RCC 7860 (cell line): ENCODE measurements at regions not wholly inside any gene's neighbourhood (a gene's known extent, or its start where the extent isn't known, plus 50 kb on each side); places are given as distances from the start of the nearest gene placed in this dataset.
"Not testable (repeated sequence)": the region's sequence is repeated elsewhere in the genome, so short reads cannot be mapped to it uniquely, and the experiment has no call there.

Experiments
- DNase-seq: peaks from one replicate; pipeline ENCODE4 v3.0.0-alpha.2; 2015; ENCODE audit warnings: low spot score
- FAIRE-seq: peaks from 2 replicates; lab custom pipeline; 2012; peaks lifted over from hg19 to GRCh38; lab: Jason Lieb, UNC

DNA sequence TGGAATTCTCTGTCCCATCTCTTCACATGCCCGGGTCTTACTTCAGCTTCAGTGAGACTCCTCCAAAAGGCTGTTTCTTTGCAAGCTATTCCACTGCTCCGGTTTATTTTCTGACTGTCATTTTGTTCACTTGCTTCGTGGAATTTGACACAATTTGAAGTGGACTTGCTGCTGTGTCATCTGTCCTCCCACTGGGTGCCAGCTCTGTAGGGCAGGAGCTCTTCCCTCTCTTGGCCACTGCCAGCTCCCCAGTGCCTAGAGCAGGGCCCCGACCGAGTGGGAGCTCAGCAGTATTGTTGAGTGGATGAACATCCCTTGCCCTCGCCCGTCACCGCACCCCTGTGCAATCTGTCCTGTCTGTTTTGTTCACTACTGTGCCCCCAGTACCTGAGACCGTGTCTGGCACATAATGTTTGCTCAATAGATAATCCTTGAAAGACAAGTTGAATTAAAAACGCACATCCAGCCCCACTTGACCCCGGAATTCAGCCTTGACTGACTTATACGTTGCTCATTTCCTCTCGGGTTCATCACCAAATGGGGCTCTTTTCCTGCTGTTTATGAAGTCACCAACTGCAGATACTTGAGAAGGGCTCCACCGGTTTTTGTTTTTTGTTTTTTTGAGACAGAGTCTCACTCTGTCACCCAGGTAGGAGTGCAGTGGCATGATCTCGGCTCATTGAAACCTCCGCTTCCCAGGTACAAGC is 170.3 kb upstream of the KCNG1 start:
- DNase-seq (no peak), FAIRE-seq (no peak)

DNA sequence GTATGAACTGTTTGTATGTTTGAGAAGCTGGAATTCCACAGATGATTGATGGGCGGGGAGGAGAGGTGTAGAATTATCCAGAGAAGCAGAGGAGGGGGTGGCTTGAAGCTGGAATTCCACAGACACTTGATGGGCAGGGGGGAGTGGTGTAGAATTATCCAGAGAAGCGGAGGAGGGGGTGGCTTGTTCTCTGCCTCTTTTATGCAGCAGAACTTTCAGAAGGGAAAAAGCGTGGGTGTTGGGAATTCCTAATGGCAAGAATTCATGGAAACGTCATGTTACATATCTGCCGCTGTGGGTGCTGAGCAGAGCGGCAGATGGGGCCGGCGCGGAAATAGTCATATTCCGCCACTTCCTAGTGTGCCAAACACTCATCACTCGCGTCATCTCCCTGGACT is 167.9 kb upstream of the KCNG1 start:
- no peak for FAIRE-seq
- no peak for DNase-seq

DNA sequence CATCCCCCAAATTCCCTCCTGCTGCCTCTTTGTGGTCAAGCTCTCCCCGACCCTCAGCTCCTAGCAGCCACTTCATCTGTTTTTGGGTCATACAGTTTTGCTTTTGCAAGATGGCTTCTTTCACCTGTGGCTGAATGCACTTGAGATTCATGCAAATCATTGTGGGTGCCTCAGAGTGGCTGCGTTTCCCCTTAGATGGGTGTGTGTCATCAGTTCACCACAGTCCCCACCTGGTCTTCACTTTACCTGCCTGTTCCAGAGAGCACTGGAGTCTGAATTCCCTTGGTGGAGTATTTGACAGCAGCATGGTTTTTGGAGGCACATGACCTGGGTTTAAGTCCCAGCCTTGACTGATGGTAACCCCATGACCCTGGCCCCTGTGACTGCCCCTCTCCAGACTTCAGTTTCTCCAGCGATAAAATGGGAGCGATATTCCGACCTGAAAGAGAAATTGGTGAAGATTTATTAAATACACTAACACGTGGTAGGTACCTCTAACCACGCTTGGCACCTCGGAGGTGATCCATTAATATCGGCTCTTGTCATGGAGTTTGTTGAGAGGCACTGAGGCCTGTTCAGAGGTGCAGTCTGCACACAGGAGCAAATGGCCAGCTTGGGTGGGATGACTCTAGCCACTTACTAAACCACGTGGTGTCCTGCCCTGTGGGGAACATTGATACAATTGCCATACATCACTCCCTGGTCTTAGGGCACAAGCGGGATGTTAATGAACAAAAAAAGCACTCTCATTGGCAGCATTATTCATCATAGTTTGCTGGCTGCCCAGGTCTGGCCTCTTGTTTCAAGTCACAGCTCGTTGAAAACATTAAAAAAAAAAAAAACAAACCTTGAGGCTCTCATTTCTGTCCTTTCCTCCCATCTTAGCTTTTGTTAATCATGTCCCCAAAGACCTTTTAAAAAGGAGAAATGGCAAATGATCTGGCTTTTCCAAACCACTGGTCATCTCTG is 167.2 kb upstream of the KCNG1 start:
- FAIRE-seq, result no peak
- no peak for DNase-seq

DNA sequence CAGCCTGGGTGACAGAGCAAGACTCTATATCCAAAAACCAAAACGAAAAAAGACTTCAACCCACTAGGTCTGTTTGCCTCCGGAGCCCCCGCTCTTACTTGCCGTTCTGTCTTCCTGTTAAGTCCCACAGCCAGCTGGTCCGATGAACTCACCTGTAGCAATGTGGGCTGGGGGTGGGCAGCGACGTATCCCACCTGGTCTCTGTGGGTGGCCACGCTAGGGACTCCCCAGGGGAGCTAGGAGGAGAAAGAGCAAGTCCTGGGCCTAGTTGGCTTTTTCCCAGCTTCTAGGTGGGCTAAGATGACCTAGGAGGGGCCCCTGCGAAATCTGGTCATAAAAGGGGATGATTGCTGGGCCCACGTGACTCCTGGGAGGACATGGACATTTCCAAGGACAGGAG is 166.0 kb upstream of the KCNG1 start:
- FAIRE-seq, result no peak
- DNase-seq, result no peak

DNA sequence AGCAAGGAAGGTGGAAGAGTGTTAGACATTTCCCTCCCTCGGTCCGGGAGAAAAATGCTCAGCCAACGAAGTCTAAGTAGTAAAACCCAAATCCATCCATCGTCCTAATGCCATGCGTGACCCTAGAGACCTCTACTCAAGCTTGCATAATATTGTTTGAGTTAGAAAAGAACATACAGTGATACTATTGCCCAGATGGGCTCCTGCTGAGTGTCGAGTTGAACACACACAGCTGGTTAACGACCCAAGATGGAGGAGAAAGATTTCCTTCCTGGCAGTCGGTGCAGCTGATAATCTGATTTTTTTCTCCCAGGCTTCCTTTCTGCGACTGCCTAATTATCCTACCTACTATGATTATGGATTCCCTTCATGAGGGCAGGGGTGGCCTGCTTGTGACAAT is 164.4 kb upstream of the KCNG1 start:
- DNase-seq, result no peak
- no peak for FAIRE-seq

DNA sequence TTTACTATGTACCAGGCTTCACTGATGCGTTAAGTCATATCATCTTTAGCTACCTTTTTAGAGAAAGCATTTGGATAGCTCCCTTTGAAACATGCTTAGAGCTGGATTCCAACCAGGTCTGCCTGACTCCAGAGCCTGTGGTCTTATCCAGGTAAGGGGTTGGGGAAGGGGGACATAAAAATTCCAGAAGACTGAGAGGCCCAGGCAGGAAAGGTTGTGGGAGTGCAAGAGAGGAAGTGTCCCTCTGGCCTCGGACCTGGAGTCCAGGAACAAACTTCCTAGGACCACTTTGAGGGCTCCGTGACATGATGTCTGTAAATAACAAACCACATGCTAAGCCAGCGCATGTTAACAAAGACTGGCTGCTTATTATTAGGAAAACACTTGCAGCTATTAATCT is 163.0 kb upstream of the KCNG1 start:
- no peak for FAIRE-seq
- DNase-seq, result no peak

DNA sequence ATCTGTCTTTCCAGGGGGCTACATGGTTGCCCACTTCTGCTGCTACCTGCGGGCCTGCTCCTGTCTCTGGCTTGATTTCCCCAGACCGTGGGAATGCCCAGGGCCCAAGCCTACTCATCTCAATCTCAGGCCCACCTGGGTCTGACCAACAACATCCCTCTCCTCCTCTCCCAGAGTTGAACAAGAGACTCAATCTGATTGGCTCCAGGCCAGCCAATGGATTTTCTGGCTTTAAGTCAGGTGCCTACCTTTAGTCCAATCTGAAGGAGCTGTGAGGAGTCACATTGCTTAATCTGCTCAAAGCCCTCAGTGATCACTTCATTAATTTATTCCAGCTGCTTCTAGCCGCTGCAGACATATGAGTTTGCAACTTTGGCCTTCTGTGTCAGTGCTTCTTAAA is 162.4 kb upstream of the KCNG1 start:
- no peak for DNase-seq
- FAIRE-seq, result no peak

DNA sequence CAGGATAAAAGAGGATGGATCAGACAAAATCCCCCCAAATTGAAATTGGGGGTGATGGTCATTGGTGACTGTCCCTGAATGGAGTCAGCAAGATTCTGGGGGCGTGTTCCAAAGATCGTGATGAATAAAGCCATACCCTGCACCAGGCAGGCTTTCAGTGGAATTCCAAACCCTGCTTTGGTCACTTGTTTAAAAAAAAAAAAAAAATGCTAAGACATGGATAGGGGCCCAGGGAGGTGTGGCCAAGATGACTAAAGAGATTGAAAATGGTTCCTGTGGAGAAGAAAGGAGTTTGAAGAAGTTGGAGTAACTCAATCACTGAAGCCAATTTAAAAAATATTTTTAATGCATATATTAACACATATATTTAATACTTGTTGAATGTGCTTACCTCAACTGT is 161.4 kb upstream of the KCNG1 start:
- no peak for FAIRE-seq

DNA sequence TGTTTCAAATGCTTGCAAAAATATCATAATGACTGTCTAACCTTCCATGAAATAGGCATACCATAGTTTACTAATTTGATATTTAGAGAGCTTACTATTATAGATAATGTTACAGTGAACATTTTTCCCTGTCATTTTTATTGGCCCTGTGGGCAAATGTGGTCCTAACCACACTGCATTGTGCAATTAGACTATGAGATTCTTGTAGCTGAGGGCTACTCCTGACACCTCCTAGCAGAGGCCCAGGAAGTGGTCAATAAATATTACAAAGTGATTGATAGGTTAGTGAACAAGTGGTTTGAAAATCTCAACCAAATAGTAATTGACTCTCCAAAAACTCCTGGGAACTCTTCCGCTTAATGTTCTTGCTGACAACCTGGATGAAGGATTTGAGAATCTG is 160.5 kb upstream of the KCNG1 start:
- DNase-seq (no peak), FAIRE-seq (no peak)

More for the DNA sequence above, 161.4 kb upstream of the KCNG1 start:
- DNase-seq, result no peak

DNA sequence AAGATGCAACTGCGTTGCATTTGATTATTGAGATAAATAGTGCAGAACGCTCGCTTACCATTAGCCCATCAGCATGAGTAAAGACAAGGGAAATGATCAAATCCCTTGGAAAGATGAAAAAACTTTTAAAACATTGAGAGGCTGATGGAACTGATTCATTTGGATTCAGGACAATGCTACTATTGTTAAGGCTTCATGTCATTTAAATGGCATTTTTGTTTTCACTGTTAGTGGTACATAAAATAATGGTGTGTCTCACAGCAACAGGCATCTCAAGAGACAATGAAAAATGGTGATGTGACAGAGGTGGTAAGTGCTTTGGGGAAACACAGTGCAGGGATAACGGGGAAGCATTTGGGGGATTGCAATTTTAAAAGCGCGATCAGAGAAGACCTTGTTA is 159.7 kb upstream of the KCNG1 start:
- DNase-seq (no peak), FAIRE-seq (no peak)

DNA sequence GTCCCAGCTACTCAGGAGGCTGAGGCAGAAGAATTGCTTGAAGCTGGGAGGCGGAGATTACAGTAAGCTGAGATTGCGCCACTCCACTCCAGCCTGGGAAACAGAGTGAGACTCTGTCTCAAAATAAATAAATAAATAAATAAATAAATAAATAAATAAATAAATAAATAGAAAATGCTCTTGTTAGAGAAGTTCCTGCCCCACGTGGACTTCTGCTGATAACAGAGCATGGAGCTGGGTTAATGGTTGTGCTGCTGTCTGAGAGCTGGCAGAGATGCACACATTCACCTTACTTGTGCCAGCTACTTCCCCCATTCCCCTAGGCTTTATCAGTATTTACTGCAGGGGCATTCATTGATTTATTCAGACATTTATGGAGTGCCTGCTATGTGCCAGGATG is 155.2 kb upstream of the KCNG1 start:
- DNase-seq (no peak), FAIRE-seq (no peak)

DNA sequence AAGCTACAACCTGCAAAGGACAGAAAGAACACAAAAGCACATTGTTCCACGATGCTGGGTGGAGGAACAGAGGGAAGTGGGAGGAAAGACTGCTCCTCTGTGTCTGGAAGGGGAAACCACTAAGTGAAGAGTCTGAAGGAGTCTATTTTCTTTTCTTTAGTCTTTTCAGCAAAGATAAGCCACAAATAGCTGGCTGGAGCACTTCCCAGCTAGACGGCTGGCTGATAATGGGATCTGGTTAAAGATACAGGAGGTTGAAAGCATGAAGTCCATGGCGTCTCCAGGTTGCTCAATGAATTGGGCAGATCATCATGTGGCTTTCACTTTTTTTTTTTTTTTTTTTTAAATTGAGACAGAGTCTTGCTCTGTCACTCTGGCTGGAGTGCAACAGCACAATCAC is 154.0 kb upstream of the KCNG1 start:
- no peak for DNase-seq
- FAIRE-seq, result no peak

DNA sequence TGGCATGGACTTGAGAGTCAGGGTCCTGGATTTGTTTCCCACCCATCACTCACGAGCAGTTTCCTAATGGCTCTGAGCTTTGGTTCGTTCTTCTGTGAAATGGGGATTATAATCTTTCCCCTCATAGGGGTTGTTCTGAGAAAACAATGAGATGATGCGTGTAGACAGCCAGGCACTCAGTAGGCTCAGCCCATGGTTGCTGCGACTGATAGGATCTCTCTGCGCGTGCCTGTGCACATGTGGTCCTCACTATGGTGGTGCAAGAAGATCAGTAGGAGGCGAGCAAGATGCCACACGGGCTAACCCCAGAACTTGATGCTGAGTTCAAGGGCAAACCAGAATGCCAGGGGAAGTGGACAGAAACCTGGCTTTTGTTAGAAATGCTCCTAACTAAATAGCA is 153.5 kb upstream of the KCNG1 start:
- DNase-seq (no peak), FAIRE-seq (no peak)

DNA sequence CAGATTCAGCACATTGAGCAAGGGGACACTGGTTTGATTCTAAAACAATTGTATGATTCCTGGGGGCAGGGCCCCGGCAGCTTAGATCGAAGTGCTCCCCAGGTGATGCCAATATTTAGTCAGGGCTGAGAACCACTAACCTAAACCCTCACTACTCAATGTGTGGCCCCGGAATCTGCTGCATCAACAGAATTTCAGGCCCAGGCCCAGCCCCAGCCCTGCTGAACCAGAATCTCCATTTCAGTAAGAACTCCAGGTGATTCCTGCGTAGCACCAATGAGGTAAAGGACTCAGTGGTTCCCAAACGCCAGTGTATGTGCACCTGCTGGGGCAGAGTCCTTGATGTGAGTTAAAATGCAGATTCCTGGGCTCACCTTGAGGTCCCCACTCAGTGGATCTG is 152.8 kb upstream of the KCNG1 start:
- FAIRE-seq (no peak), DNase-seq (no peak)

DNA sequence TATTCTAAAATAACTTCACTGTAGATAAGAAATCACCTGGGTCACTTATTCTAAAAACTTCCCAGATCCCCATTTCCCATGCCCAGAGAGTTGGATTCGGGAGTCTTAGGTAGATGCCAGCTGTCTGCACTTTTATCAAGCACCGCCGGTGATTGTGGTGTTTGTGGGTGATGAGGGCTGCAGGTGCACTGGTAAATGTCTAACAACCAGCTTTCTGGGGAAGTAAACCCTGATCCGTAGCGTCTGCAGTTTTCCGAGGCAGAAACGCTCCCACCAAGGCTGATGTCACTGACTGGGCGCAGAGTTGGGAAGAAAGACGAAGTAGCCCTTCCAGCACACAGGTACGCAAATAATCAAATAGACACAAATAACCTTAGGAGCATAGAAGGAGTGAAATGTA is 152.2 kb upstream of the KCNG1 start:
- FAIRE-seq (no peak), DNase-seq (no peak)

DNA sequence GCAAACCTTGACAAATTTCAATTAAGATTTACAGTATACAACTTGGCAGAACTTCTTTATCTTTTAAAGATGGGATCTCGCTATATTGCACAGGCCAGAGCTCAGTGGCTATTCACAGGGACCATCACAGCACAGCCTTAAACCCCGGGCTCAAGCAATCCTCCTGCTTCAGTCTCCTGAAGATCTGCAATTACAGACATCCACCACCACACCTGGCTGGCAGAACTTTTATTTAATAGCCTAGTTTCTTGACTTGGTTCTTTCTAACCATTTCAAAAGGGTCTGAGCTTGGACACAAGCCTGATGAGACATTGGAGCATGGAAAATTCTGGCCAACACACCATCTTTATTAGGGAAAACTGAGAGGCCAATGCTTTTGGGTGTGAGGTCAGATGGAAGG is 151.6 kb upstream of the KCNG1 start:
- DNase-seq (no peak), FAIRE-seq (no peak)

DNA sequence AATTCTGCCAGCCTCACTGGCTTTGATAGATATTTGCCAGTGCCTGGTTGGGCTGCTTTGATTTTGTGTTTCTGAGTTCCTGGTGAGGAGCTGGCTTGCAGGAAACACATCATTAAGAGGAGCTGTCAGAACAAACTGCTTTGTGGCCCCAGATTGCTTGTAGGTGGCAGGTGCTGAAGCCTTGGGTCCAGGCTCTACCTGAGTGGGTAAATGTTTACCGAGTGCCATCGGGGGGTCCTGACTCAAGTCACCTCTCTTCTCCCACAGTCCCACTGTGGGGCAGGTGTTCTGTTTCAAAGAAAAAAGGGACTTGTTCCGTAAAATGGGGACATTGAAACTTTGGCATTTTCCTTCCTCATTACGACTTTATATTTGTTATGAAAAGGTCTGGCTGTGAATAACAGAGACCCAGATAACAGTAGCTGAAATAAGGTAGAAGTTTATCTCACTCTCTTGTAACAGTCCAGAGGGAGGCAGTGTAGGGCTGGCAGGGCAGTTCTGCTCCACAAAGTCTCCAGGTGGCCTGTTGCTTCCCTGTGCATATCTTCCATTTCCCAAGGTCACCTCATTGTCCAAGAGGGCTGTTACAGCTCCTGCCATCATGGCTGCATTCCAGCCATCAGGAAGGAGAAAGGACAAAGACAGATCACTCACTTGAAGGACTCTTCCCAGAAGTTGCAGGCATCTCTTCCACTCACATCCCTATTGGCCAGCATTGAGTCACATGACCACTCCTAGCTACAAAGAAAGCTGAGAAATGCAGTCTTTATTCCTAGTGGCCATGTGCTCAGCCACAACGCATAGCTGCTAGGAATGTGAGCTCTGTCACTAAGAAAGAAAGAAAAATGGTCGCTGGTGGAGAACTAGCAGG is 149.9 kb upstream of the KCNG1 start:
- DNase-seq (no peak), FAIRE-seq (no peak)

DNA sequence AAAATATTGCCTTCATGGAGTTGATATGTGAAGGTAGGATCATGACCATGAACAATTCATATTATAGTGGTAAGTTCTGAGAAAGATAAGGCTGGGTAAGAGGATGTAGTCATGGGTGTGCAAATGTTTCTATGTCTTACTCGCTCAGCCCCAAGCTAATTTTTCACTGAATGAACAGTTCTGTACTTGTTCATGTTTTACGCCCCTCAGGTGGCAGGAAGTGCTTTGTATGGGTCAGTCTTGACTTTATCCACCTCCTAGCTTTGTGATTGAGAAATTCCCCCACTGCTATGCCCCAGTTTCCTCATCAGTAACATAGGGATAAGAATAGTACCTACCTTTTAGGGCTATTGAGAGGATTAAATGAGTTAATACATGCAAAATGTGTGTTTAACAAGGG is 148.2 kb upstream of the KCNG1 start:
- FAIRE-seq, result no peak

DNA sequence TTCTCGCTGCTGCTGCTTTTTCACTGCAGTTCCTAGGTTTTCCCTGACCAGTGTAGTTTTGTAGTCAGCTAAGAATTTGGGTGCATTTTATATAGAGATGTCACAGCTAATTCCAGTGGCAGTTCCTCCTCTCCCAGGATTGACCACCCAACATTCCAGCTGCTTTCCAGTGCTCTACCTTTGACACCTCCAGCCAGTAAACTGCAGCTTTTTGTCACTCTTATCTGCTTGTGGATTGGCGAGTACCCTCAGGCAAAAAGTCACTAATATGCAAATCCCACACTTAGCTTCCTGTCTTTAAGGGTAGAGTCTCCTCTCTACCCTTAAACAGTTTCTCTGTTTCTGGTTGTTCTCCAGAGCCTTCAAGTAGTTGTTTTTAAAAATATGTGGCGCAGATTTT is 146.9 kb upstream of the KCNG1 start:
- FAIRE-seq (no peak), DNase-seq (no peak)

More for the DNA sequence above, 148.2 kb upstream of the KCNG1 start:
- no peak for DNase-seq

DNA sequence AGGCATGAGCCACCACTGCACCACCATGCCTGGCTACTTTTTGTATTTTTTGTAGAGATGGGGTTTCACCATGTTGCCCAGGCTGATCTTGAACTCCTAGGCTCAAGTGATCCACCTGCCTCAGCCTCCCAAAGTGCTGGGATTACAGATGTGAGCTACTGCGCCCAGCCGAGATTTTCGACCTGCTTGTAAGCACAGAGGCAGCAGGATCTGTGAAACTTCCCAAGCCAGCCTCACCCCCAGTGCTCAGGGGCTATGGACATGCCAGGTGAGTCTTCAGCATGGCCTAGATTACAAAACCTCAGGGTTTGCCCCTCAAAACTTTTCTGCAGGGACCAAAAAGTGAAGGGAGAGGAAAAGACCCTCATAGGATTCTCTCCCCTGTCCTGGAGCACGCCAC is 145.0 kb upstream of the KCNG1 start:
- not testable (repeated sequence) for DNase-seq, FAIRE-seq

DNA sequence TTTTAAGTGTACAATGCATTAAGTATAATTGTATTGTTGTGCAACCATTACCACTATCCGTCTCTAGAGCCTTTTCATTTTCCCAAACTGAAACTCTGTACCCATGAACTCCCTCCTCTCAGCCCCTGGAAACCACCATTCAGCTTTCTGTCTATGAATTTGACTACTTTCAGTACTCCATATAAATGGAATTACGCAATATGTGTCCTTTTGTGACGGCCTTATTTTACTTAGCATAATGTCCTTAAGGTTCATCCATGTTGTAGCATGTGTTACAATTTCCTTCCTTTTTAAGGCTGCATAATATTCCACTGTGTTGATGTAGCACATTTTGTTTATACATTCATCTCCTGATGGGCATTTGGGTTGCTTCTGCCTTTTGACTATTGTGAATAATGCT is 143.6 kb upstream of the KCNG1 start:
- no peak for DNase-seq
- no peak for FAIRE-seq
